ENCODE measurements at regions not wholly inside any gene's neighbourhood (a gene's known extent, or its start where the extent isn't known, plus 50 kb on each side); places are given as distances from the start of the nearest gene placed in this dataset.

- Histone ChIP-seq H3K4me3 (ENCODE audit: low read length) (no peak overlapping the region), H3K4me1 (ENCODE audit: control insufficient read depth, insufficient read depth, low read length) (no peaks in the 10 kb centered on the region), H3K9me3 (ENCODE audit: control insufficient read depth, insufficient read depth, low read length) (no peaks in the 10 kb centered on the region), H3K36me3 (ENCODE audit: control insufficient read depth, insufficient read depth, low read length) (no peaks in the 10 kb centered on the region), H3K27me3 (ENCODE audit: control insufficient read depth, insufficient read depth, low read length) (no peaks in the 10 kb centered on the region), H3K27ac (ENCODE audit: low read length) (no peak overlapping the region)
- no peaks in the 10 kb centered on the region for H3K4me1 Mint-ChIP-seq
- no peak for DNase-seq
- H3K4me3 Mint-ChIP-seq = no peak overlapping the region
- no peaks in the 10 kb centered on the region for H3K27me3 Mint-ChIP-seq (ENCODE audit: low read depth in 2 of 2)
- H3K36me3 Mint-ChIP-seq = no peaks in the 10 kb centered on the region
- no peak overlapping the region for H3K27ac Mint-ChIP-seq
- TF ChIP-seq, protein P1, sequence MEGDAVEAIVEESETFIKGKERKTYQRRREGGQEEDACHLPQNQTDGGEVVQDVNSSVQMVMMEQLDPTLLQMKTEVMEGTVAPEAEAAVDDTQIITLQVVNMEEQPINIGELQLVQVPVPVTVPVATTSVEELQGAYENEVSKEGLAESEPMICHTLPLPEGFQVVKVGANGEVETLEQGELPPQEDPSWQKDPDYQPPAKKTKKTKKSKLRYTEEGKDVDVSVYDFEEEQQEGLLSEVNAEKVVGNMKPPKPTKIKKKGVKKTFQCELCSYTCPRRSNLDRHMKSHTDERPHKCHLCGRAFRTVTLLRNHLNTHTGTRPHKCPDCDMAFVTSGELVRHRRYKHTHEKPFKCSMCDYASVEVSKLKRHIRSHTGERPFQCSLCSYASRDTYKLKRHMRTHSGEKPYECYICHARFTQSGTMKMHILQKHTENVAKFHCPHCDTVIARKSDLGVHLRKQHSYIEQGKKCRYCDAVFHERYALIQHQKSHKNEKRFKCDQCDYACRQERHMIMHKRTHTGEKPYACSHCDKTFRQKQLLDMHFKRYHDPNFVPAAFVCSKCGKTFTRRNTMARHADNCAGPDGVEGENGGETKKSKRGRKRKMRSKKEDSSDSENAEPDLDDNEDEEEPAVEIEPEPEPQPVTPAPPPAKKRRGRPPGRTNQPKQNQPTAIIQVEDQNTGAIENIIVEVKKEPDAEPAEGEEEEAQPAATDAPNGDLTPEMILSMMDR (IDR thresholded peaks at IDR 0.05) = no peak
- peaks cover 6 to 18% of the 10 kb centered on the region in 2 donors for H3K9me3 Mint-ChIP-seq
- intact Hi-C loops (cut with micrococcal nuclease) = no loop called here
- ATAC-seq = no peak
These were observed 1479.2 kb downstream of the SLITRK5 start for GRCh38 chr13:89150362-89150761.

DNA sequence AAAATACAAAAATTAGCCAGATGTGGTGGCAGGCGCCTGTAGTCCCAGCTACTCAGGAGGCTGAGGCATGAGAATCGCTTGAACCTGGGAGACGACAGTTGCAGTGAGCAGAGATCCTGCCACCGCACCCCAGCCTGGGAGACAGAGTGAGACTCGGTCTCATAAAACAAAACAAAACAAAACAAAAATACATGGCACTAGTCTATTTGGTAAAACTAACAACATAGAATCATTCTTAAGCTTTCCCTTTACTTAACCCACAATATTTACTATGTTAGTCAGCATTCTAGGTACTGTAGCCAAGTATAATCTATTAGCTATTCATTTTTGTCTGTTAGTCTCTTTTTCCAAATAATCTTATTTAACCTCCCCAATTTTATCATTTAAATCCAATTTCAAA lies 1482.8 kb downstream of the SLITRK5 start:
- Mint-ChIP-seq H3K27ac (no peak overlapping the region), H3K4me1 (no peaks in the 10 kb centered on the region), H3K36me3 (no peaks in the 10 kb centered on the region), H3K9me3 (peaks cover 6 to 18% of the 10 kb centered on the region in 2 donors), H3K4me3 (no peak overlapping the region), H3K27me3 (ENCODE audit: low read depth in 2 of 2) (no peaks in the 10 kb centered on the region)
- ATAC-seq (no peak), DNase-seq (no peak)
- intact Hi-C loops (cut with micrococcal nuclease) = no loop called here
- WGBS (ENCODE audit: insufficient coverage) = 90% methylated on average over 5 of the region's 5 CpGs
- Histone ChIP-seq H3K36me3 (ENCODE audit: control insufficient read depth, insufficient read depth, low read length) (no peaks in the 10 kb centered on the region), H3K27me3 (ENCODE audit: control insufficient read depth, insufficient read depth, low read length) (no peaks in the 10 kb centered on the region), H3K27ac (ENCODE audit: low read length) (no peak overlapping the region), H3K4me3 (ENCODE audit: low read length) (no peak overlapping the region), H3K9me3 (ENCODE audit: control insufficient read depth, insufficient read depth, low read length) (no peaks in the 10 kb centered on the region), H3K4me1 (ENCODE audit: control insufficient read depth, insufficient read depth, low read length) (no peaks in the 10 kb centered on the region)
- TF ChIP-seq, protein P1 (IDR thresholded peaks at IDR 0.05) = no peak

GRCh38 chr13:89163096-89163495 lies 1491.9 kb downstream of the SLITRK5 start:
- intact Hi-C loops (cut with micrococcal nuclease) = no loop called here
- no peak for ATAC-seq
- 96% methylated on average over 16 of the region's 16 CpGs for WGBS (ENCODE audit: insufficient coverage)

GRCh38 chr13:89165685-89166084 lies 1494.5 kb downstream of the SLITRK5 start:
- Mint-ChIP-seq H3K4me1 (no peaks in the 10 kb centered on the region), H3K27ac (no peak overlapping the region), H3K9me3 (peaks cover 3 to 7% of the 10 kb centered on the region in 2 donors), H3K4me3 (no peak overlapping the region), H3K36me3 (no peaks in the 10 kb centered on the region), H3K27me3 (ENCODE audit: low read depth in 2 of 2) (no peaks in the 10 kb centered on the region)
- no peaks in the 10 kb centered on the region for H3K4me1 ChIP-seq (ENCODE audit: control insufficient read depth, insufficient read depth, low read length)
- no peak overlapping the region for H3K27ac ChIP-seq (ENCODE audit: low read length)
- 86% methylated on average over 1 of the region's 1 CpG for WGBS (ENCODE audit: insufficient coverage)
- H3K9me3 ChIP-seq (ENCODE audit: control insufficient read depth, insufficient read depth, low read length) = no peaks in the 10 kb centered on the region
- no peak for DNase-seq
- ATAC-seq = no peak
- intact Hi-C loops (cut with micrococcal nuclease) = no loop called here
- TF ChIP-seq, protein P1 (IDR thresholded peaks at IDR 0.05) = no peak
- H3K36me3 ChIP-seq (ENCODE audit: control insufficient read depth, insufficient read depth, low read length) = no peaks in the 10 kb centered on the region
- no peaks in the 10 kb centered on the region for H3K27me3 ChIP-seq (ENCODE audit: control insufficient read depth, insufficient read depth, low read length)
- no peak overlapping the region for H3K4me3 ChIP-seq (ENCODE audit: low read length)

More at GRCh38 chr13:89163096-89163495, 1491.9 kb downstream of the SLITRK5 start:
- Histone ChIP-seq H3K9me3 (ENCODE audit: control insufficient read depth, insufficient read depth, low read length) (no peaks in the 10 kb centered on the region), H3K27ac (ENCODE audit: low read length) (no peak overlapping the region), H3K36me3 (ENCODE audit: control insufficient read depth, insufficient read depth, low read length) (no peaks in the 10 kb centered on the region), H3K27me3 (ENCODE audit: control insufficient read depth, insufficient read depth, low read length) (no peaks in the 10 kb centered on the region), H3K4me3 (ENCODE audit: low read length) (no peak overlapping the region), H3K4me1 (ENCODE audit: control insufficient read depth, insufficient read depth, low read length) (no peaks in the 10 kb centered on the region)
- H3K4me1 Mint-ChIP-seq = no peaks in the 10 kb centered on the region
- H3K9me3 Mint-ChIP-seq = peaks cover 6 to 8% of the 10 kb centered on the region in 2 donors
- TF ChIP-seq, protein P1 (IDR thresholded peaks at IDR 0.05) = no peak
- H3K4me3 Mint-ChIP-seq = no peak overlapping the region
- no peak for DNase-seq
- H3K27me3 Mint-ChIP-seq (ENCODE audit: low read depth in 2 of 2) = no peaks in the 10 kb centered on the region
- no peak overlapping the region for H3K27ac Mint-ChIP-seq
- H3K36me3 Mint-ChIP-seq = no peaks in the 10 kb centered on the region
